Testis (tissue), 2 donors: ENCODE measurements at regions not wholly inside any gene's neighbourhood (a gene's known extent, or its start where the extent isn't known, plus 50 kb on each side); places are given as distances from the start of the nearest gene placed in this dataset.

Experiments used
- DNase-seq: peaks from one replicate; pipeline ENCODE4 v3.0.0-alpha.2; 2019
- H3K27ac ChIP-seq, 2 donors: fragments of 200-600 bp; sonication (generic); one replicate each; pipeline ENCODE4 v1.5.1; 2019
- H3K27me3 ChIP-seq: fragments of 200-600 bp; sonication (generic); one replicate; pipeline ENCODE4 v1.5.1; 2019
- H3K36me3 ChIP-seq: fragments of 200-600 bp; sonication (generic); one replicate; pipeline ENCODE4 v1.5.1; 2017; ENCODE audit warnings: low read depth; ENCODE audit errors: missing control alignments
- H3K4me1 ChIP-seq: fragments of 200-600 bp; sonication (generic); one replicate; pipeline ENCODE4 v1.5.1; 2019
- H3K4me3 ChIP-seq, 2 donors: fragments of 200-600 bp; sonication (generic); one replicate each; pipeline ENCODE4 v1.5.1; 2017 to 2019
- H3K9me3 ChIP-seq: fragments of 200-600 bp; sonication (generic); one replicate; pipeline ENCODE4 v1.5.1; 2017
- CTCF ChIP-seq, 3 experiments: fragments of 450-650 bp in 2 of 3; fragments of 200-600 bp in 1 of 3; sonication (generic) in 1 of 3; IDR thresholded peaks; one replicate each; pipeline ENCODE4 v1.5.1; 2016 to 2019; ENCODE audit warnings: antibody characterized with exemption in 3 of 3, mild to moderate bottlenecking in 2 of 3, moderate library complexity in 1 of 3
- POLR2A ChIP-seq: fragments of 450-650 bp; IDR thresholded peaks from one replicate; pipeline ENCODE4 v1.6.1; 2017; ENCODE audit warnings: antibody characterized with exemption, mild to moderate bottlenecking, moderate library complexity
- WGBS, 2 donors: methylation state at CpG; one replicate each; pipeline ENCODE4 v1.1.5; 2018; 5-methylcytosine and 5-hydroxymethylcytosine counted together
- intact Hi-C: fragments of 100-400 bp; cut with DNase I; formaldehyde crosslinking; loops from one replicate; pipeline ENCODE4 v1.15.1; 2023; ENCODE audit warnings: low total_unique reads

GRCh38 chr7:36036590-36036989, 116.5 kb upstream of the EEPD1 start:
- Histone ChIP-seq H3K36me3 (no peaks in the 10 kb centered on the region), H3K27ac (peak overlapping the region in 1 of 2 donors; percentile 4), H3K4me1 (peaks cover 10% of the 10 kb centered on the region), H3K9me3 (no peaks in the 10 kb centered on the region), H3K4me3 (no peak overlapping the region), H3K27me3 (no peaks in the 10 kb centered on the region)
- intact Hi-C loops: no loop called here
- TF ChIP-seq POLR2A: no peak
- TF ChIP-seq CTCF (IDR thresholded peaks at IDR 0.05): no peak
- no peak for DNase-seq
- 77 to 84% methylated on average over 4 of the region's 4 CpGs for WGBS, 2 donors

GRCh38 chr7:36037121-36037662, 115.9 kb upstream of the EEPD1 start:
- 27 to 33% methylated on average over 11 of the region's 11 CpGs for WGBS, 2 donors
- intact Hi-C loops: no loop called here
- H3K36me3 ChIP-seq: no peaks in the 10 kb centered on the region
- no peaks in the 10 kb centered on the region for H3K9me3 ChIP-seq
- peaks cover 10% of the 10 kb centered on the region for H3K4me1 ChIP-seq
- no peak overlapping the region for H3K4me3 ChIP-seq
- peak overlapping the region in 1 of 2 donors; percentile 4 for H3K27ac ChIP-seq
- no peaks in the 10 kb centered on the region for H3K27me3 ChIP-seq
- TF ChIP-seq POLR2A (no peak), CTCF (IDR thresholded peaks at IDR 0.05) (no peak)
- DNase-seq: peak; percentile 31

- no peaks in the 10 kb centered on the region for H3K36me3 ChIP-seq
- H3K4me1 ChIP-seq: peaks cover 10% of the 10 kb centered on the region
- H3K27ac ChIP-seq: no peak overlapping the region
- WGBS, 2 donors: 88 to 94% methylated on average over 7 of the region's 7 CpGs
- intact Hi-C loops: no loop called here
- no peaks in the 10 kb centered on the region for H3K9me3 ChIP-seq
- no peaks in the 10 kb centered on the region for H3K27me3 ChIP-seq
- no peak overlapping the region for H3K4me3 ChIP-seq
- TF ChIP-seq POLR2A (no peak), CTCF (IDR thresholded peaks at IDR 0.05) (no peak)
- DNase-seq: no peak
These were observed 114.9 kb upstream of the EEPD1 start for GRCh38 chr7:36038063-36038721.

- Histone ChIP-seq H3K27me3 (no peaks in the 10 kb centered on the region), H3K4me1 (peaks cover 10% of the 10 kb centered on the region), H3K4me3 (no peak overlapping the region), H3K27ac (no peak overlapping the region), H3K9me3 (no peaks in the 10 kb centered on the region), H3K36me3 (no peaks in the 10 kb centered on the region)
- intact Hi-C loops: no loop called here
- WGBS, 2 donors: 64 to 76% methylated on average over 11 of the region's 11 CpGs
- TF ChIP-seq CTCF (IDR thresholded peaks at IDR 0.05): no peak
- no peak for TF ChIP-seq POLR2A
- DNase-seq: no peak
These were observed 113.8 kb upstream of the EEPD1 start for GRCh38 chr7:36039243-36039642.

DNA sequence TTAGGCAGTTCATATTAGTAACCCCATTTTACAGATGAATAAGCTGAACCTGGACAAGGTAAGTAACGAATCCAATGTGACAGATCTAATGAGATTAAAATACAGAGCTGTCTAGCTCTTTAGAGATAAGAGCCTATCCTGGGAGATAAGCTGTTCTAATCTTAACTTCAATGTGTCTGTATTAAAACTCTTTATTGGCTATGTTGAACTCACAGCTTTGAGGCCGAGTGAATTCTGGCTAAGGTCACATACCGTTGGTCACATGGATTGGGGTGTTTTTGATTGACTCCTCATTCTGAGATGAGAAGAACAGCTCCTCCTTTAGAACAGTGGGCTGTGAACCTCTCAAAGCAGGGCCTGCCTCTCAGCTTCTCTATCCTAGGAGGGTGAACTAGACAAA, 113.4 kb upstream of the EEPD1 start:
- no peak for TF ChIP-seq CTCF (IDR thresholded peaks at IDR 0.05)
- TF ChIP-seq POLR2A: no peak
- WGBS, 2 donors: 78 to 85% methylated on average over 3 of the region's 3 CpGs
- intact Hi-C loops: no loop called here
- no peak overlapping the region for H3K4me3 ChIP-seq
- peaks cover 10% of the 10 kb centered on the region for H3K4me1 ChIP-seq
- no peak for DNase-seq
- H3K27ac ChIP-seq: no peak overlapping the region
- H3K36me3 ChIP-seq: no peaks in the 10 kb centered on the region
- no peaks in the 10 kb centered on the region for H3K27me3 ChIP-seq
- H3K9me3 ChIP-seq: no peaks in the 10 kb centered on the region
